ENCODE measurements at regions not wholly inside any gene's neighbourhood (a gene's known extent, or its start where the extent isn't known, plus 50 kb on each side); places are given as distances from the start of the nearest gene placed in this dataset.

DNA sequence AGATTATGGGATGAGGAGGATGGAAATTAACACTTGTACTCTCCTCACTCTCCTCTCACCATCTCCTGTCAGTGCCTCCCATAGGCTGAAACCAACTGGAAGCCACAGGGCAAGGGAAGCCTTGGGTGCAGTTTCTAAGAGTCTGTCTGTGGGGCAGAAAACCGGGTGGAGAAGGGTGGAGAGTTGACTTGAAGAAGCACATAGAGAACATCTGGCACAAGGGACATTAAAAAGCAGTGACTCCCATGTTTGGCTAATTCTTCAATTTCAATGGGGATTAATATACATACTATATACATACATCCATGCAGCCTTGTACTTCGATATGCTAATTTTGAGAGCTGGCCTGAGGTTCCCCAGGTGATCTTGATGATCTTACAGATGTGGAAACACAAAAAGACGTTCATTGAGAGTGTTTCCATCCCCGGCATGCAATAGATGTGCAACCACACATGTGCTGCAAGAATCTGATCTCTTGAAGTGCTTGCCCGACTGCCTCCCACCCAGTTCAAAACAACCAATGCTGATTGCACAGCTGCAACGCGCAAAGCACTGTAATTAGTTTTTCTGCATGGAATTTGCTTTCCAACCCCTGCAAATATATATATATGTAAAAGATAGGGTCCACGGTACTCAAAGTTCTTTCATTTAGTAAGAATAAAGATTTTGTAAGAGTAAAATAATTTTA, 121.9 kb upstream of the TMC3 start:
- no peak overlapping the region for H3K4me2 ChIP-seq
- H3K27ac ChIP-seq, result no peak overlapping the region
- H3K4me1 ChIP-seq (ENCODE audit: insufficient read depth), result peaks cover 6% of the 10 kb centered on the region
- H3K79me2 ChIP-seq, result no peaks in the 10 kb centered on the region
- no peaks in the 10 kb centered on the region for H3K36me3 ChIP-seq (replicated peaks; ENCODE audit: insufficient read depth, low read depth)
- H4K20me1 ChIP-seq (ENCODE audit: insufficient read depth, poor library complexity, severe bottlenecking), result no peaks in the 10 kb centered on the region
- no peak overlapping the region for H3K4me3 ChIP-seq
- H3K9me3 ChIP-seq (ENCODE audit: low read depth), result no peaks in the 10 kb centered on the region
- H3K9me2 ChIP-seq (replicated peaks; ENCODE audit: insufficient read depth), result no peaks in the 10 kb centered on the region
- H2AFZ ChIP-seq, result no peak overlapping the region
- TF ChIP-seq EZH2 (IDR thresholded peaks at IDR 0.05; ENCODE audit: borderline replicate concordance) (no peak), EZH2phosphoT487 (IDR thresholded peaks at IDR 0.05; ENCODE audit: low read depth, severe bottlenecking, unreplicated experiment) (no peak), CTCF (IDR thresholded peaks at IDR 0.05; ENCODE audit: poor library complexity) (no peak)
- H3K27me3 ChIP-seq, result no peaks in the 10 kb centered on the region
- no peak for DNase-seq (ENCODE audit: low spot score)
- 87% methylated on average over 8 of the region's 8 CpGs for WGBS (ENCODE audit: low lambda C conversion rate, missing lambda C conversion rate)

- no peak for TF ChIP-seq EZH2 (IDR thresholded peaks at IDR 0.05; ENCODE audit: borderline replicate concordance)
- TF ChIP-seq EZH2phosphoT487 (IDR thresholded peaks at IDR 0.05; ENCODE audit: low read depth, severe bottlenecking, unreplicated experiment), result no peak
- Histone ChIP-seq H2AFZ (no peak overlapping the region), H3K9me3 (ENCODE audit: low read depth) (no peaks in the 10 kb centered on the region), H3K79me2 (no peaks in the 10 kb centered on the region), H3K4me3 (no peak overlapping the region), H3K9me2 (replicated peaks; ENCODE audit: insufficient read depth) (no peaks in the 10 kb centered on the region), H3K27ac (no peak overlapping the region), H3K4me2 (no peak overlapping the region), H4K20me1 (ENCODE audit: insufficient read depth, poor library complexity, severe bottlenecking) (no peaks in the 10 kb centered on the region), H3K27me3 (no peaks in the 10 kb centered on the region), H3K4me1 (ENCODE audit: insufficient read depth) (peaks cover 6% of the 10 kb centered on the region), H3K36me3 (replicated peaks; ENCODE audit: insufficient read depth, low read depth) (no peaks in the 10 kb centered on the region)
- no peak for DNase-seq (ENCODE audit: low spot score)
- 90% methylated on average over 6 of the region's 6 CpGs for WGBS (ENCODE audit: low lambda C conversion rate, missing lambda C conversion rate)
These were observed 119.1 kb upstream of the TMC3 start for GRCh38 chr15:81492969-81493645.

GRCh38 chr15:81492331-81492968, 118.4 kb upstream of the TMC3 start:
- no peak for DNase-seq (ENCODE audit: low spot score)
- Histone ChIP-seq H4K20me1 (ENCODE audit: insufficient read depth, poor library complexity, severe bottlenecking) (no peaks in the 10 kb centered on the region), H3K4me2 (no peak overlapping the region), H3K4me1 (ENCODE audit: insufficient read depth) (peaks cover 6% of the 10 kb centered on the region), H3K9me2 (replicated peaks; ENCODE audit: insufficient read depth) (no peaks in the 10 kb centered on the region), H3K9me3 (ENCODE audit: low read depth) (no peaks in the 10 kb centered on the region), H3K4me3 (no peak overlapping the region), H3K36me3 (replicated peaks; ENCODE audit: insufficient read depth, low read depth) (no peaks in the 10 kb centered on the region), H2AFZ (no peak overlapping the region), H3K27me3 (no peaks in the 10 kb centered on the region), H3K27ac (no peak overlapping the region), H3K79me2 (no peaks in the 10 kb centered on the region)
- 91% methylated on average over 3 of the region's 3 CpGs for WGBS (ENCODE audit: low lambda C conversion rate, missing lambda C conversion rate)
- TF ChIP-seq EZH2phosphoT487 (IDR thresholded peaks at IDR 0.05; ENCODE audit: low read depth, severe bottlenecking, unreplicated experiment) (no peak), CTCF (IDR thresholded peaks at IDR 0.05; ENCODE audit: poor library complexity) (no peak), EZH2 (IDR thresholded peaks at IDR 0.05; ENCODE audit: borderline replicate concordance) (no peak)

Measured in hepatocyte (in vitro differentiated cells).